C4-2B (cell line): ENCODE measurements at regions not wholly inside any gene's neighbourhood (a gene's known extent, or its start where the extent isn't known, plus 50 kb on each side); places are given as distances from the start of the nearest gene placed in this dataset.

Experiments used
- CTCF ChIP-seq: fragments of 450-650 bp; conservative IDR thresholded peaks from 2 replicates; pipeline ENCODE4 v1.5.1; 2017; ENCODE audit warnings: mild to moderate bottlenecking
- ZFX ChIP-seq: fragments of 450-650 bp; IDR thresholded peaks from 2 replicates; pipeline ENCODE4 v1.6.1; 2017

- no peak for TF ChIP-seq CTCF
- TF ChIP-seq ZFX: no peak
These were observed 578.9 kb upstream of the FAT1 start for GRCh38 chr4:187302457-187303150.
